ENCODE measurements at regions not wholly inside any gene's neighbourhood (a gene's known extent, or its start where the extent isn't known, plus 50 kb on each side); places are given as distances from the start of the nearest gene placed in this dataset.

DNA sequence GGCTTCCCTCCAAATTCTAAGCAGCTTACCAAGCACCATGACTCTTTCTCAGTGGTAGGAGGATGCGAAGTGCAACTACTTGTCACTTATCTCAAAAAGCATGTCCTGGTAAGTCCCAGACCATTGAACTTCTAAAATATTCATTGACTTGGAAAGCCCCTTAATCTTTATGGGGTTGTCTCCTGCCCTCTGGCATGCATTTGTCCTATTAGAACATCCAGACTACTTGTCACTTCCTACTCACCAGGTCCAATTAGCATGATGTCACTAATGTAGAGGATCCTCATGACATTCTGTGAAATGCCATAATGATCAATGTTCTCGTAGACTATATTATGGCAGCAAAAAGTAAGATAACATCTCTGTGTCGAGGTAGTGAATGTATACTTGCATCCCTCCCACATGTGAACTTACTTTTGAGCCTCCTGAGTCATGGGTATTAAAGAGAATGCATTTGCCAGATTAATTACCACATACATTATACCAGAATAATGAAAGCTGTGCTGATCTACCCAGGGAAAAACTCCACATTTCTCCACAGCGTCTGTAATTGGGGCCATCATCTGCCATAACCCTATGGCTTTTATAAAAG lies 63.5 kb upstream of the RAD23B start:
- POLR2A ChIA-PET (ENCODE audit: unreplicated experiment), result no interaction called here
- ATAC-seq (ENCODE audit: low read depth), result no peak

More for the DNA sequence above, 63.5 kb upstream of the RAD23B start:
- Histone ChIP-seq H3K56ac (ENCODE audit: extremely low read depth, insufficient read depth, low read length) (no peak overlapping the region), H2AK5ac (ENCODE audit: low read depth, low read length) (no peak overlapping the region), H2BK20ac (ENCODE audit: low read depth, low read length) (no peak overlapping the region), H2BK5ac (ENCODE audit: low read depth, low read length, poor library complexity, severe bottlenecking) (no peak overlapping the region), H4K8ac (ENCODE audit: low read depth in 2 of 2, low read length in 2 of 2) (no peak overlapping the region), H3K79me1 (ENCODE audit: low read depth in 1 of 2, low read length in 2 of 2) (no peaks in the 10 kb centered on the region), H4K91ac (ENCODE audit: insufficient read depth, low read depth, low read length) (no peak overlapping the region), H2BK120ac (ENCODE audit: low read depth, low read length) (no peak overlapping the region), H2AFZ (replicated peaks; ENCODE audit: low read length, poor library complexity) (no peak overlapping the region), H3K4ac (ENCODE audit: low read depth, low read length) (no peak overlapping the region), H3K27me3 (ENCODE audit: control insufficient read depth, insufficient read depth, low read length) (no peaks in the 10 kb centered on the region), H3K18ac (ENCODE audit: low read depth, low read length) (no peak overlapping the region), H3K23ac (ENCODE audit: low read depth, low read length) (no peak overlapping the region), H4K20me1 (ENCODE audit: insufficient read depth, low read length) (no peaks in the 10 kb centered on the region), H3K9me1 (ENCODE audit: insufficient read depth, low read length) (0 out of 2 replicates have a peak, but pooled peaks cover 2% of the 10 kb centered on the region), H3K9me3 (ENCODE audit: control insufficient read depth, insufficient read depth, low read length) (no peaks in the 10 kb centered on the region), H2BK15ac (ENCODE audit: low read depth, low read length) (no peak overlapping the region), H3K36me3 (ENCODE audit: control insufficient read depth, insufficient read depth, low read length) (no peaks in the 10 kb centered on the region), H2AK9ac (replicated peaks; ENCODE audit: low read depth, low read length, poor library complexity) (no peak overlapping the region), H3K4me1 (ENCODE audit: control insufficient read depth, insufficient read depth, low read length) (peaks cover 5% of the 10 kb centered on the region), H3K14ac (replicated peaks; ENCODE audit: low read depth, low read length) (no peak overlapping the region), H3K4me3 (ENCODE audit: insufficient read depth, low read depth, low read length) (no peak overlapping the region), H3K27ac (ENCODE audit: insufficient read depth, low read length) (no peak overlapping the region), H3K9ac (ENCODE audit: low read depth, low read length) (no peak overlapping the region), H3K4me2 (ENCODE audit: low read depth, low read length) (no peak overlapping the region), H4K5ac (ENCODE audit: low read depth, low read length) (no peak overlapping the region)
- CTCF ChIA-PET, result no interaction called here
- intact Hi-C loops (cut with micrococcal nuclease) (loop anchor here (5.0 kb wide), 1 partner anchor 123 kb away; no protein-coding TSS in a partner anchor), in situ Hi-C loops (cut with MboI; ENCODE audit: low sequenced_read_pairs) (no loop called here), dilution Hi-C loops (cut with HindIII; ENCODE audit: low sequenced_read_pairs, unreplicated experiment) (no loop called here)
- WGBS, 2 experiments (ENCODE audit: extremely low coverage in 2 of 2, insufficient read length in 1 of 2), result no CpG with 5 or more reads among the region's 4 CpGs
- TF ChIP-seq RCOR1 (IDR thresholded peaks at IDR 0.05; ENCODE audit: insufficient replicate concordance, low read length), result no peak
- TF ChIP-seq USF2 (IDR thresholded peaks at IDR 0.05; ENCODE audit: low read depth, low read length), result no peak
- no peak for TF ChIP-seq SMC3 (IDR thresholded peaks at IDR 0.05; ENCODE audit: low read depth, low read length)
- DNase-seq, result no peak
- BruUV-seq (replicated peaks), result no TSS peak
